ENCODE measurements at regions not wholly inside any gene's neighbourhood (a gene's known extent, or its start where the extent isn't known, plus 50 kb on each side); places are given as distances from the start of the nearest gene placed in this dataset.
"Not testable (repeated sequence)": the region's sequence is repeated elsewhere in the genome, so short reads cannot be mapped to it uniquely, and the experiment has no call there.

DNA sequence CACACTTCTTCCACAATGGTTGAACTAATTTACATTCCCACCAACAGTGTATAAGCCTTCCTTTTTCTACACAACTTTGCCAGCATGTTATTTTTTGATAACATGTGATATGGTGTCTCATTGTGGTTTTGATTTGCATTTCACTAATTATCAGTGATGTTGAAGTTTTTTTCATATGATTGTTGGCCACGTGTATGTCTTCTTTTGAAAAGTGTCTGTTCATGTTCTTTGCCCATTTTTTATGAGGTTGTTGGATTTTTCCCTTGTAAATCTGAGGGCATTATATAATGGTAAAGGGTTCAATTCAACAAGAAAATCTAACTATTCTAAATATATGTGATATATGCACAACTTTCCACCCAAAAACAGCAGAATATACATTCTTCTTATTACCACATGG lies 153.4 kb upstream of the POGK start:
- not testable (repeated sequence) for DNase-seq

DNA sequence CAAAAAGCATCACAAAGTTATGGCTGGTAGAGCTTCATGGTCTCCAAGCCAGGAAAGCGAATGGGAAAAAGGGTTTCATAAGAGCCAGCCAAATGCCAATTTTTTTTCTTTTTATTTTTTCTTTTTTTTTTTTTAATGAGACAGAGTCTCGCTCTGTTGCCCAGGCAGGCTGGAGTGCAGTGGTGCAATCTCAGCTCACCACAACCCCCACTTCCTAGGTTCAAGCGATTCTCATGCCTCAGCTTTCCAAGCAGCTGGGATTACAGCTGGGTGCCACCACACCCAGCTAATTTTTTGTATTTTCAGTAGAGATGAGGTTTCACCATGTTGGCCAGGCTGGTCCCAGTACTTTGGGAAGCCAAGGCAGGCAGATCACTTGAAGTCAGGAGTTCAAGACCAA lies 148.7 kb upstream of the POGK start:
- DNase-seq; intact Hi-C loops (cut with DNase I): not testable (repeated sequence)

More for the DNA sequence above, 153.4 kb upstream of the POGK start:
- intact Hi-C loops (cut with DNase I) = not testable (repeated sequence)

DNA sequence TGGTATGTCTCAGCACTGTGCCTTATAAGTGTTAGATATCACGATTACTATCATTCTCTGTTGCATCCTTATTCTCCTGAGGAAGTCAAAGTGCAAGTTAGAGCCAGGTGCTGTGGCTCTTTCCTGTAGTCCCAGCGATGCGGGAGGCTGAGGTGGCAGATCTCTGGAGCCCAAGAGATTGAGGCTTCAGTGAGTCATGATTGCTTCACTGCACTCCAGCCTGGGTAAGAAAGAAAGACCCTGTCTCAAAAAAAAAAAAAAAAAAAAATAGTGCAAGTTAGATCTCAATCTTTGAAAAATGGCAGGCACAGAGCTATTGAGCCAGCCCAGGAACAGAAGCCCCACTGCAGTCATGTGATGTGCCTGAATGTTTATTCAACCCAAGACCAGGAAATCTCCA lies 147.8 kb upstream of the POGK start:
- DNase-seq = no peak
- intact Hi-C loops (cut with DNase I) = no loop called here

DNA sequence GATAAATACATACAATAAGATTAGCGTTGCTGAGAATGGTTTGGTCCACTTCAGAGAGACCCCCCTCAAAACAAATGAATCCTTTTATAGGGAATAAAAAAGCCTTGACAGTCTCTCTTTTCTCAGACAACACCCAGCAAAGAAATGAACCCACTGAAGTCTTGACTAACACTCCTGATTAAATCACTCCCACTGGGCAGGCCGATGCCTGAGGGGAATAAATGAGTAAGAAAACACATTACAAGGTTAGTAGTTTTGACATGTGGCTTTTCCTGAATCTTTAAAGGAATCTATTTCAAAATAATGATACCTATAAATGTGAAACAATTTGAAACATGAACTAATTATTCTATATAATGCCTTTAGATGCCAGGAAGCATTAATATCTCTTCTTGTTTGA lies 146.9 kb upstream of the POGK start:
- no peak for DNase-seq
- intact Hi-C loops (cut with DNase I) = no loop called here

DNA sequence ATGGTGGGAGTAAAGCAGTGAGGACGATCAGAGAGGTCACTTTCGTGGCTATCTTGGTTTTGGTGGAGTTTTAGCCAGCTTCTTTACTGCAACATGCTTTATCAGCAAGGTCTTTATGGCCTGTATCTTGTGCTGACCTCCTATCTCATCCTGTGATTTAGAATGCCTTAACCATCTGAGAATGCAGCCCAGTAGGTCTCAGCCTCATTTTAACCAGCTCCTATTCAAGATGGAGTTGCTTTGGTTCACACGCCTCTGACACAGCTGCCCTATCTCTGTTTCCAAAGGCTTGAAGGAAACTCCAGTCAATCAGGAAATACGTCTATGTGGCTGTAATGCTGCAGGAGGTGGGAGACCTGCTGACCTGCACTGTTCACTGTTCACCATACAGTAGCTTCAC lies 146.1 kb upstream of the POGK start:
- intact Hi-C loops (cut with DNase I) = no loop called here

DNA sequence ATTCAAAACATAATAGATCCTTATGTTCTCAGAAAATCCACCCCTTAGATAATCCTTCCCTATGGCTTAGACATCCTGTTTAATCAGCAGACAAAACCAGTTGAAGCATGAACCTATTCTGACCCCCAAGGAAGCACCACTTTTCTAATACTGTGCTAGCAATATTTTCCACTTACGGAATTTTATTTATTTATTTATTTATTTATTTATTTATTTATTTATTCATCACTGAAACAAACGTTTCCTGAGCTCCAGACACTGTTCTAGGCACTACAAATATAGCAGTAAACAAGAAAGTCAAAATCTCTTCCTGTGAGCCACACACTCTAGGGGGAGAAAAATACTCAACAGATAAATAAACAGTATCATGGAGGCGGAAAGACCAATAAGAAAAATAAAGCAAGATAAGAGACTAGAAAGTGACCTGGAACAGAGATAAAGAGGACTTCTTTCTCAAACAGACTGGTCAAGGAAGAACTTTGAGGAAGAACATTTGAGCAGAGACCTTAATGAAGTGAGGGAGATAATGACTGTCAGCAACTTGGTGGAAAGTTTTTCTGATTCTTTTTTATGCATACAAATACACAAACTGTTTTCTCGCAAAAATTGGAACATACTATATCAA lies 145.5 kb upstream of the POGK start:
- intact Hi-C loops (cut with DNase I) = no loop called here
- no peak for DNase-seq

More for the DNA sequence above, 146.1 kb upstream of the POGK start:
- no peak for DNase-seq

DNA sequence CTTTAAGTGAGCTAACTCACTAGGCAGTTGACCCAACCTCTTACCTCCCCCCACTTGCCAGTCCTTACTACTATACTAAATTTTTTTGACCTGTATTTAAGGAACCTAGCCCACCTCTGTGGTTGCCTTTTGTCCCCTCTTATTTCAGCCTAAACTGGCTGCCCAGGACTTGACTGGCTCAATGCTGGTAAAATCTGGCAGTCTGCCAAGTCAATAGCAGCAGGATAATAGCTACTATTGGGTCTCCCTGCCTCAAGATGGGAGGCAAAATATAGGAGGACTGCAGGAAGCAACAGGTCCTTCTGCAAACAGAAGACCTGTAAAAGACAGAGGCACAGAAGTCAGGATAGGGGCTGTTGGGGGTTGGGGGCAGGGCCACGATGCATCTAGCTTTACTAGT lies 144.2 kb upstream of the POGK start:
- intact Hi-C loops (cut with DNase I) = no loop called here
- DNase-seq = no peak

DNA sequence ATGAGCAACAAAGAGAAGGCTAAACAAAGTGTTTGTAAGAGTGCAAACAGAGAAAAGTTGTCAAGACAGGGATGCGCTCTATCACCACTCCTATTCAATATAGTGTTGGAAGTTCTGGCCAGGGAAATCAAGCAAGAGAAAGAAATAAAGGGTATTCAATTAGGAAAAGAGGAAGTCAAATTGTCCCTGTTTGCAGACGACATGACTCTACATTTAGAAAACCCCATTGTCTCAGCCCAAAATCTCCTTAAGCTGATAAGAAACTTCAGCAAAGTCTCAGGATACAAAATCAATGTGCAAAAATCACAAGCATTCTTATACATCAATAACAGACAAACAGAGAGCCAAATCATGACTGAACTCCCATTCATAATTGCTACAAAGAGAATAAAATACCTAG lies 143.4 kb upstream of the POGK start:
- intact Hi-C loops (cut with DNase I); DNase-seq: not testable (repeated sequence)

DNA sequence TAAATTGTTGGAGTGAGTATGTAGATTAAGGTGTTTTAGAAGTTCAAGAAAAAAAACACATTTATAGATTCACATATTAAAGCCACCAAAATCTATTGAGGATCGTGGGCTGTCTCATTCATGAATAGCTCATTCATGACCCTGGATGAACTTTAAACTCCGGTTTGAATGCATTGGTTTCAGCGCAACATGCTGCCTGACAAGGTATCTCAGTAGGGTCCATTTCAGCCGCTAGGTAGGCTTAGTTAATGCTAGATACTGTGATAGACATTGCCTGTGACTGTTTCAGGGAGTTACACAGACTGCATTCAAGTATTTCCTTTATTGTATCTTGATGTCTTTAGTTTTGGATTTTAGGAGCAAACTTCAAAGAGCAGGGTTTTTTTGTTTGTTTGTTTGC lies 140.5 kb upstream of the POGK start:
- intact Hi-C loops (cut with DNase I) = no loop called here
- DNase-seq = no peak

DNA sequence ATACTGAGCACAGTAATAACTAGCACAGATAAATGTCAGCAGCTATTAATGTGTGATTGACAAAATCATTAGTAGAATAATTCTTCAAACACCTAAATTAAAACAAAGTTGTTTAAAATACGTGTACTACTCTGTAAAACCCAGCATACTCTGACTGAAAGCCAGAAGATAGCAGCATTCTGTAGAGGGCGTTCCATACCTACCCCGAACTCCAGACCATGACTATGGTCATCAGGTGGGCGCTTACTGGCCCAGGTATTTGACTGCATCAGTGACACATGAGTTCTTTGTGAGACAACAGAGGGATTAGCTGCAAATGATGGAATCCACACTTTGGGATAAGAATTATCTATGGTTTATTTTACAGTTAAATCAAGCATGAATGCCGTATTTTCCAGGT lies 139.7 kb upstream of the POGK start:
- no peak for DNase-seq
- intact Hi-C loops (cut with DNase I) = no loop called here

DNA sequence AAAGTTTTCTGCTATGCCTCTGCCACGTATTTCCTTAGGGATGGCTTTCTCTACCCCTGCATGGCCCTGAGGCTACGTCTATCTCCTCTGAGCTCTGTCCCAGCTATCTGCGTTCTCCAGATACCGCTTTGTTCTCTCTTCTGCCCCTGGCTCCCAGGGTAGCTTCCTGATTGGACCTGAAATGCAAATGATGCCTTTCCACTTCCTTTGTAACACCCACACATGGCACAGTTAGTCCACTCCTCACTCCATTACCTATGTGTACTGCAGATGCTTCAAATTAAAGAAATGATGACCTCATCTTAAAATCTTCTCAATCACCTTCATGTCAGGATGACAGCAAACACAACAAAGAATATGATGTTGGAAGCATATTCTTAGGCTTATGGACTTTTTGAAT lies 138.6 kb upstream of the POGK start:
- DNase-seq = no peak
- intact Hi-C loops (cut with DNase I) = no loop called here

DNA sequence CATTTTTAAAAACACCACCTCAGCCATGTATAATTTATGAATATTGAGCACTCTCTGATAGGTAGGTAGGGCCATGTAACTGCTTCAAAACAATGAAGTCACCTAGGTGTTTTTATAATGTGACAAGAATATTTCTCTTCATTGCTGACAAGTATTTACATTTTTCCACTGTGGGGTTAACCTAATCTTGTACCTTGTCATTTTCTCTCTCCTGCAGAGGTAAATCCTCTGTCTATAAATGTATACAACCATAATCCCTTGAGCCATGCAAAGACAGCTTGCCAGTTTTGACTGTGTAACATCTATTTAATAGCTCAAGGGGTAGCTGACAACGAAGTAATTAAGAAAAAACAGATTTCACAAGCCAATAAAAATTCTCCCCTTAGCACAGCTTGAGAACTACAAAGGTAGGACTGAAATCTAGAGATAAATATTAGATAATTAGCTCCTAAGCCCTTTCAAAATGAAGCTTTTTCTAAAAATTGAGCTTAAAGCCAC lies 137.6 kb upstream of the POGK start:
- no peak for DNase-seq
- intact Hi-C loops (cut with DNase I) = no loop called here

DNA sequence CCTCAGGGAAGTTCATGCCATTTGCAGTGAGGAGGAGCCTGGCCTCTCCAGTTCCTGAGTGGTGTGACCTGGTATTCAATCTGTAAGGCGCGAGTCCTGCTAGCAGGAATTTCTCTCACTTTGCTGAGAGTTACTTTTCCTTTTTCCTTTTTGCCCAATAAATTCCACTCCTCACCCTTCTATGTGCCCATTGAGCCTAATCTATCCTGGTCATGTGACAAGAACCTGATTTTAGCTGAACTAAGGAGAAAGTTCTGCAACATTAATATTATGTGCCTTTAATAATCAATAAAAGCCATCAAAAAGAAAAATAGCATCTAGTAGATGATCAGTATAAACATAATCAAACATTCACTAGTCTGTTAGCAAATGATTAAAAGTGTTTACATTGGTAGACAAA lies 136.1 kb upstream of the POGK start:
- intact Hi-C loops (cut with DNase I) = no loop called here

DNA sequence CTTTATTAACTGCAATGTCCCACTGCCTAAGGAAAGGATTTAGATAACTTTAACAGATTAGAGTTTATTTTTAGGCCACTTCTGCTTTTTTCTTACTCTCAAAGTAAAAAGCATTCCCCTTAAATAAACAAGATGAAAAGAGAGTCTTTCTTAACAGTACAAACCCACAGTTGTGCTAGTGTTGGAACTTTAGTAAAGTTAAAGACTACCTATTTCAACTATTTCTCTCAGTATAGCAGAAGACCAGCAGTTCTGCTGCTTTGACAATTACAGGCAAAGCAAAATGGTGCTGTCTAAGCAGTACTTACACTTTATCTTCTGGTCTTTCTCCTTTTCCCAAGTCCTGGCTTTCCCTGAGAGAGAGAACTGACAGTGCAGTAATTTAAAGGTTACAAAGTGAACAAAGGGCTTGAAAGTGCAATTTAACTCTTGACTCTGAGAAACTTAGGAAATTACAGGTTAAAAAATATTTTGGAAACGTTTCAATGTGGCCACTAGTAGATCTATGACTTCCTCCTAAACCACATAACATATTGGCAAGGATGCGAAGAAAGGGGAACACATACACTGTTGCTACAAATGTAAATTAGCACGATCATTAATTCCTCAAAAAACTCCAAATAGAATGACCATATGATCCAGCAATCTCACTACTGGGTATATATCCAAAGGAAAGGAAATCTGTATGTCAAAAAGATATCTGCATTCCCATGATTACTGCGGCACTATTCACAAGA lies 135.4 kb upstream of the POGK start:
- intact Hi-C loops (cut with DNase I) = no loop called here
- no peak for DNase-seq

More for the DNA sequence above, 136.1 kb upstream of the POGK start:
- DNase-seq = no peak

DNA sequence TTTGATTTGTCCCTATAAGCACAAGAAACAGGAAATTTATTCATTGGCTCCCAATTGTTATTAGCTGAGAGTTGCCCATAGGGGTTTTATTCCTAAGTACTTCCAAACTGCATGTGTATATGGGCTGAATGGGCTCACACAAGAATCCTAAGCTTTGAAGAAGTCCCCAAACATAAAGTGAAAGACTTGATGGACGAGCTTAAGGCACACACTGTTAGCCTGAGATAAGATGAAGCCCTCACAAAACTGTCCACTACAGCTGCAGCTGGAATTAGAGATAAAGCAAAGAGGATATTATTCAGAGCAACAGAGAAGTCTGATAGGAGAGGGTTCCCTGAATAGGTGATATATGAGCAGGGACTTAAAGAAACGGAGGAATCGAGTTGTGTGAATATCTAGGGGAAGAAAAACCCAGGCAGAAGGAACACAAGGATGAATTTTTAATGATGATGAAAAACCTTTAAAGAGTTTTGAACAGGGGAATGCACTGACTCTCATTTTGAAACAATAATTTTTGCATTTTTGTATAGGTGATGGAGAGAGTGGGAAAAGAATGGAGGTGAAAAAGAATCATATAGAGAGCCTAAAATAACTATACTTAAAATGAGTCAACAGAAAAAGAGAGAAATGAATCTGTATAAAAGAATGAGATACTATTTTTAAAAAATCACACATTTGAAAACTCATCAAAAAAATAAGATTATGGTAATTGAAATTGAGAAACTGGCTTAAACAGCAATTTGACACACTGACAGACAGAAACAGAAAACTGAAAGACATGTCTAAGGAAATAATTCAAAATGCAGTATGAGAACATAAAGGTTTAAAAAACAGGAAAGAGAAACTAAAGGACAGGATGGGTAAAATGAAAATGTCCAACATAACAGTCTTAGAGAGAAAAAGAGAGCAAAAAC lies 133.6 kb upstream of the POGK start:
- no peak for DNase-seq
- intact Hi-C loops (cut with DNase I) = no loop called here

DNA sequence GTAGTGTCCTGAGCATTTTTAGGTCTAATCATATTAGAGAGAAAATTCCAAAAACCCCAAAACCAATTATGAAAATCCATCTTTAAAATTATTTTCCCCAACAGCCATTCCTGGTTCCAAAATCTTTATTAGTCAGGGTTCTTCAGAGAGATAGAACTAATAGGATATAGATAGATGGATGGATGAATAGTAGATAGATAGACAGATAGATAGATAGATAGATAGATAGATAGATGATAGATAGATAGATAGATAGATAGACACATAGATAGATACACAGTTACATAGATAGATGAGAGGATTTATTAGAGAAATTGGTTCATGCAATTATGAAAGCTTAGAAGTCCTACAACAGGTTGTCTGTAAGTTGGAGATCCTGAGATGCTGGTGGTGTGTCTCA lies 122.7 kb upstream of the POGK start:
- intact Hi-C loops (cut with DNase I) = no loop called here
- DNase-seq = no peak

DNA sequence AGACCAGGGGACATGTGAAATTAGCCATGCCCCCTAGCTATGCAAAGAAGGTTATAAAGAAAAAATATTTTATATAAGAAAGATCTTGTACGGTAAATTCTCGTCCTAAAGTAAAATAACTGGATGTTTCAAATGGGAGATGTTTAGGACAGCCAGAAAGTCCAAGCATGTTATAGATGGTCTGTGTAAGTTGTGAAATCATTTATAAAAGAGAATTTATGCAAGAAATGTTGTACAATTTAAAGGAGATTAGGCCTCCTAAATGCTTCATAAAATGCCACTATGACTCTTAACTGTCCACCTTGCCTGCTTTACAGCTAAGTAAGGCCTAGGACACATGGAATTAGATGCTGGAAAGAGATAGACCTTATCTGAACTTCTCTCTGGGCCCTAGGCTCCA lies 118.1 kb upstream of the POGK start:
- DNase-seq = no peak
- intact Hi-C loops (cut with DNase I) = no loop called here

DNA sequence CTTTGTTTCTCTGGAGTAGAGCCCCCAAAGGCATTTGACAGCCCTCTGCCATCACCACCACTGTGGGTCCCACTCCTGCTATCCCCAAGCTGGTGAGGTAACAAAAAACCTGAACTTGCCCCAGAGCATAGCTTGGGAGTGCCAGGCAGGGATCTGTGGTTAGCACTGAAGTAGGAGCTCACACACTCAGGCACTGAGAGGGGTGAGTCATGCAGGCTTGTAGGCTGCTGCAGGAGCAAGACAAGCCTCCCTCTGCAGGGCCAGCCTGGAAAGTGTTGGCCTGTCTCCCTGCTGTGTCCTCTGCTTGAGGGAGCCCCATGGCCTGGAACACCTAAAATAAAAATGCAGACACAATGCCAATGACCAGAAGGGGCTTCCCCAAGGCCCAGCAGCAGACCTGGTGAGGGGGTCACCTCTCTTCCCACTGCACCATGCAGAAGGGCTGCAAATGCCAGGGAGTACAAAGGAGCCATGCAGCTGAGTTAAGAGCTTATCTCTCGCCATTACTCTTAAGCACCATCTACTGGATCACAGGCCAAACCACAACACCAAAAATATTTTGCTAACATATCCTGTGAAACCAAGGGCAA lies 108.9 kb upstream of the POGK start:
- DNase-seq = no peak
- intact Hi-C loops (cut with DNase I) = no loop called here

DNA sequence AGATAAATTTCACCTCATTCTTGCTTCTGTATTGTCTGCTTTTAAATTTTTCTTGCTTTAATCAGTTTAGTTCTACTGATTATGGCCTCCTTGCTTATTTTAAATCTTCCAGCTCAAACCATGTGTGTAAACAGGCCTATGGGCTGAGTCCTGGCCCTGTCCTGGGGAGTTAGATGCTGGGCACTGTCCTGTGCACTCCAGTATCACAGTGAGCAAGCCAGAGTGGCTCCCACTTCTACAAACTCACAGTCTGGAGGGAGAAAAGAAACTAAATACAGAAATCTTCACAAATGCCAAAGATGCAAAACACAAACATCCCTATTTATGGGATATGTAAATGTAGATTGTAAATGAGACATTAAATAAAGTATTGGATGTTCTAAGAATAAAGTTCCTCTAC lies 101.1 kb upstream of the POGK start:
- intact Hi-C loops (cut with DNase I) = no loop called here
- DNase-seq = no peak

DNA sequence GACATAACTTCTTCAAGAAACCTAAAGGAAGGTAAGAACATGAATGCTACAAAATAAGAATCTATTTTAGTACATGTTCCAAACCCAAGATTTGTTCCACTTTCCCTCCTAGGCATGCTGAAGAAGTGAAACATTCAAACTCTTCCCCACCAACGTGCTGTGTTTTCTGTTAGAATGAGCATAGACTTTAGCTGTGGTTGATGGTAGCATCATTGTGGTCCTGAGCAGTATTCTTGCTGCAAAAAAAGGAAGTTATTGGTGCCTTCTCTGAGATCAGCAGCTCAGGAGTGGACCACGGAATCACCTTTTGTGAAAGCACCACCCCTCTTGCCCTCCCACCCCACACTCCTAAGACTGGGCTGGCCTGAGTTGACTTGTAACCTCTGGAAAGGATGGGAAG lies 100.4 kb upstream of the POGK start:
- intact Hi-C loops (cut with DNase I) = no loop called here
- DNase-seq = no peak

All from posterior cingulate gyrus (tissue), 11 donors.